ENCODE measurements at regions not wholly inside any gene's neighbourhood (a gene's known extent, or its start where the extent isn't known, plus 50 kb on each side); places are given as distances from the start of the nearest gene placed in this dataset.

DNA sequence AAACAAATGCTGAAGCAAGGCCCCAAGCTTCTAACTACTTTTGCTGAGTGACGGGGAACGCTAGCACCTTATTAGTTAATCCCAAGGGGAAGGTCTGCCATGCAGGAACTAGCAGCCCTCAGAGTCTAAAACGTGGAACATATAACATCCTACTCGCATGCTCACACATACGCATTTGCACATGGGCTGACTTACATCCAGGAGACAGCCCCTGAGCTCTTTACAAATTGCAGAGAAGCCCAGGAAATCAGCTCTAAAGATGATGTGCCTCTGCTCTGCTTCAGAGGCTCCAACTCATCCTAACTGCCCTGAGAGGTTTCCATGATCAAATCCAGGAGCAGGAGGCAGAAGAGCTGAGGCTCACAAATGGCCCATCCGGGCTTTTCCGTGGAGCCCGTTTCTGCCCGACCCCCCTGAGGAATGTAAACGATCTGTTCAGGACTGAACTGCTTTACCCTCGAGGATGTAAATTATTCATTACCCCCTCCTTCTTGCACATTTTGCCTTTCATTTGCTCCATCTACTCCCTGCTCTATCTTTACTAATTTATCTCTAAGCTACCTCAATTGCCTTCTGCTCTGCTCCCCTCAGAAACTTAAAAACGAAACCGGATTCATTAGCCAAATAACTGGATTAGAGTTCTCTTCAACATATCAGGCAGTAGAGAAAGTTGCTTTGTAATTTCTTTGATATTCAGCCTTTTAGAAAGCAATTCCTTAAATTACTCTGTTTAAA lies 141.9 kb upstream of the CCDC54 start (continued):
- TF ChIP-seq REST (IDR thresholded peaks at IDR 0.05; ENCODE audit: unreplicated experiment): no peak
- TF ChIP-seq, protein P1, sequence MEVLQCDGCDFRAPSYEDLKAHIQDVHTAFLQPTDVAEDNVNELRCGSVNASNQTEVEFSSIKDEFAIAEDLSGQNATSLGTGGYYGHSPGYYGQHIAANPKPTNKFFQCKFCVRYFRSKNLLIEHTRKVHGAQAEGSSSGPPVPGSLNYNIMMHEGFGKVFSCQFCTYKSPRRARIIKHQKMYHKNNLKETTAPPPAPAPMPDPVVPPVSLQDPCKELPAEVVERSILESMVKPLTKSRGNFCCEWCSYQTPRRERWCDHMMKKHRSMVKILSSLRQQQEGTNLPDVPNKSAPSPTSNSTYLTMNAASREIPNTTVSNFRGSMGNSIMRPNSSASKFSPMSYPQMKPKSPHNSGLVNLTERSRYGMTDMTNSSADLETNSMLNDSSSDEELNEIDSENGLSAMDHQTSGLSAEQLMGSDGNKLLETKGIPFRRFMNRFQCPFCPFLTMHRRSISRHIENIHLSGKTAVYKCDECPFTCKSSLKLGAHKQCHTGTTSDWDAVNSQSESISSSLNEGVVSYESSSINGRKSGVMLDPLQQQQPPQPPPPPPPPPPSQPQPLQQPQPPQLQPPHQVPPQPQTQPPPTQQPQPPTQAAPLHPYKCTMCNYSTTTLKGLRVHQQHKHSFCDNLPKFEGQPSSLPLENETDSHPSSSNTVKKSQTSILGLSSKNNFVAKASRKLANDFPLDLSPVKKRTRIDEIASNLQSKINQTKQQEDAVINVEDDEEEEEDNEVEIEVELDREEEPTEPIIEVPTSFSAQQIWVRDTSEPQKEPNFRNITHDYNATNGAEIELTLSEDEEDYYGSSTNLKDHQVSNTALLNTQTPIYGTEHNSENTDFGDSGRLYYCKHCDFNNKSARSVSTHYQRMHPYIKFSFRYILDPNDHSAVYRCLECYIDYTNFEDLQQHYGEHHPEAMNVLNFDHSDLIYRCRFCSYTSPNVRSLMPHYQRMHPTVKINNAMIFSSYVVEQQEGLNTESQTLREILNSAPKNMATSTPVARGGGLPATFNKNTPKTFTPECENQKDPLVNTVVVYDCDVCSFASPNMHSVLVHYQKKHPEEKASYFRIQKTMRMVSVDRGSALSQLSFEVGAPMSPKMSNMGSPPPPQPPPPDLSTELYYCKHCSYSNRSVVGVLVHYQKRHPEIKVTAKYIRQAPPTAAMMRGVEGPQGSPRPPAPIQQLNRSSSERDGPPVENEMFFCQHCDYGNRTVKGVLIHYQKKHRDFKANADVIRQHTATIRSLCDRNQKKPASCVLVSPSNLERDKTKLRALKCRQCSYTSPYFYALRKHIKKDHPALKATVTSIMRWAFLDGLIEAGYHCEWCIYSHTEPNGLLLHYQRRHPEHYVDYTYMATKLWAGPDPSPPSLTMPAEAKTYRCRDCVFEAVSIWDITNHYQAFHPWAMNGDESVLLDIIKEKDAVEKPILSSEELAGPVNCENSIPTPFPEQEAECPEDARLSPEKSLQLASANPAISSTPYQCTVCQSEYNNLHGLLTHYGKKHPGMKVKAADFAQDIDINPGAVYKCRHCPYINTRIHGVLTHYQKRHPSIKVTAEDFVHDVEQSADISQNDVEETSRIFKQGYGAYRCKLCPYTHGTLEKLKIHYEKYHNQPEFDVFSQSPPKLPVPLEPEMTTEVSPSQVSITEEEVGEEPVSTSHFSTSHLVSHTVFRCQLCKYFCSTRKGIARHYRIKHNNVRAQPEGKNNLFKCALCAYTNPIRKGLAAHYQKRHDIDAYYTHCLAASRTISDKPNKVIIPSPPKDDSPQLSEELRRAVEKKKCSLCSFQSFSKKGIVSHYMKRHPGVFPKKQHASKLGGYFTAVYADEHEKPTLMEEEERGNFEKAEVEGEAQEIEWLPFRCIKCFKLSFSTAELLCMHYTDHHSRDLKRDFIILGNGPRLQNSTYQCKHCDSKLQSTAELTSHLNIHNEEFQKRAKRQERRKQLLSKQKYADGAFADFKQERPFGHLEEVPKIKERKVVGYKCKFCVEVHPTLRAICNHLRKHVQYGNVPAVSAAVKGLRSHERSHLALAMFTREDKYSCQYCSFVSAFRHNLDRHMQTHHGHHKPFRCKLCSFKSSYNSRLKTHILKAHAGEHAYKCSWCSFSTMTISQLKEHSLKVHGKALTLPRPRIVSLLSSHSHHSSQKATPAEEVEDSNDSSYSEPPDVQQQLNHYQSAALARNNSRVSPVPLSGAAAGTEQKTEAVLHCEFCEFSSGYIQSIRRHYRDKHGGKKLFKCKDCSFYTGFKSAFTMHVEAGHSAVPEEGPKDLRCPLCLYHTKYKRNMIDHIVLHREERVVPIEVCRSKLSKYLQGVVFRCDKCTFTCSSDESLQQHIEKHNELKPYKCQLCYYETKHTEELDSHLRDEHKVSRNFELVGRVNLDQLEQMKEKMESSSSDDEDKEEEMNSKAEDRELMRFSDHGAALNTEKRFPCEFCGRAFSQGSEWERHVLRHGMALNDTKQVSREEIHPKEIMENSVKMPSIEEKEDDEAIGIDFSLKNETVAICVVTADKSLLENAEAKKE (CRISPR knock-in tag; IDR thresholded peaks at IDR 0.05): no peak

GRCh38 chr3:107235928-107236315 lies 141.3 kb upstream of the CCDC54 start:
- peaks cover 14% of the 10 kb centered on the region for H3K4me1 Mint-ChIP-seq
- no peaks in the 10 kb centered on the region for H3K36me3 Mint-ChIP-seq (ENCODE audit: low read depth)
- Histone ChIP-seq H2AFZ (no peak overlapping the region), H3K4me1 (ENCODE audit: insufficient read depth) (no peaks in the 10 kb centered on the region; the same call in 1 of the 2 replicates), H3K27ac (ENCODE audit: low read depth) (no peak overlapping the region), H3K79me2 (replicated peaks; ENCODE audit: insufficient read depth) (no peaks in the 10 kb centered on the region), H3K36me3 (ENCODE audit: insufficient read depth) (no peaks in the 10 kb centered on the region), H4K20me1 (replicated peaks; ENCODE audit: insufficient read depth) (no peaks in the 10 kb centered on the region), H3K4me3 (no peak overlapping the region), H3K27me3 (ENCODE audit: insufficient read depth) (peaks cover 14% of the 10 kb centered on the region), H3K9me2 (ENCODE audit: insufficient read depth) (no peaks in the 10 kb centered on the region), H3F3A (replicated peaks; ENCODE audit: low read depth) (no peaks in the 10 kb centered on the region), H3K4me2 (no peak overlapping the region)
- no peak overlapping the region for H3K4me3 Mint-ChIP-seq
- H3K9me3 Mint-ChIP-seq: peaks cover 2% of the 10 kb centered on the region; the same call in 1 of the 3 replicates
- no peak overlapping the region for H3K27ac Mint-ChIP-seq
- ATAC-seq (peak; percentile 56), DNase-seq (ENCODE audit: low spot score) (peak; percentile 82)
- TF ChIP-seq CREB1 (CRISPR knock-in tag; IDR thresholded peaks at IDR 0.05; ENCODE audit: low read depth): no peak
- TF ChIP-seq, protein P2, sequence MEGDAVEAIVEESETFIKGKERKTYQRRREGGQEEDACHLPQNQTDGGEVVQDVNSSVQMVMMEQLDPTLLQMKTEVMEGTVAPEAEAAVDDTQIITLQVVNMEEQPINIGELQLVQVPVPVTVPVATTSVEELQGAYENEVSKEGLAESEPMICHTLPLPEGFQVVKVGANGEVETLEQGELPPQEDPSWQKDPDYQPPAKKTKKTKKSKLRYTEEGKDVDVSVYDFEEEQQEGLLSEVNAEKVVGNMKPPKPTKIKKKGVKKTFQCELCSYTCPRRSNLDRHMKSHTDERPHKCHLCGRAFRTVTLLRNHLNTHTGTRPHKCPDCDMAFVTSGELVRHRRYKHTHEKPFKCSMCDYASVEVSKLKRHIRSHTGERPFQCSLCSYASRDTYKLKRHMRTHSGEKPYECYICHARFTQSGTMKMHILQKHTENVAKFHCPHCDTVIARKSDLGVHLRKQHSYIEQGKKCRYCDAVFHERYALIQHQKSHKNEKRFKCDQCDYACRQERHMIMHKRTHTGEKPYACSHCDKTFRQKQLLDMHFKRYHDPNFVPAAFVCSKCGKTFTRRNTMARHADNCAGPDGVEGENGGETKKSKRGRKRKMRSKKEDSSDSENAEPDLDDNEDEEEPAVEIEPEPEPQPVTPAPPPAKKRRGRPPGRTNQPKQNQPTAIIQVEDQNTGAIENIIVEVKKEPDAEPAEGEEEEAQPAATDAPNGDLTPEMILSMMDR (conservative IDR thresholded peaks at IDR 0.05; ENCODE audit: low read depth in 2 of 2): peak; percentile 91 to 99
- peaks cover 2% of the 10 kb centered on the region for H3K27me3 Mint-ChIP-seq (ENCODE audit: insufficient read depth, low read depth, poor library complexity)

Measured in GM23338 (cell line).